ENCODE measurements at regions not wholly inside any gene's neighbourhood (a gene's known extent, or its start where the extent isn't known, plus 50 kb on each side); places are given as distances from the start of the nearest gene placed in this dataset.

DNA sequence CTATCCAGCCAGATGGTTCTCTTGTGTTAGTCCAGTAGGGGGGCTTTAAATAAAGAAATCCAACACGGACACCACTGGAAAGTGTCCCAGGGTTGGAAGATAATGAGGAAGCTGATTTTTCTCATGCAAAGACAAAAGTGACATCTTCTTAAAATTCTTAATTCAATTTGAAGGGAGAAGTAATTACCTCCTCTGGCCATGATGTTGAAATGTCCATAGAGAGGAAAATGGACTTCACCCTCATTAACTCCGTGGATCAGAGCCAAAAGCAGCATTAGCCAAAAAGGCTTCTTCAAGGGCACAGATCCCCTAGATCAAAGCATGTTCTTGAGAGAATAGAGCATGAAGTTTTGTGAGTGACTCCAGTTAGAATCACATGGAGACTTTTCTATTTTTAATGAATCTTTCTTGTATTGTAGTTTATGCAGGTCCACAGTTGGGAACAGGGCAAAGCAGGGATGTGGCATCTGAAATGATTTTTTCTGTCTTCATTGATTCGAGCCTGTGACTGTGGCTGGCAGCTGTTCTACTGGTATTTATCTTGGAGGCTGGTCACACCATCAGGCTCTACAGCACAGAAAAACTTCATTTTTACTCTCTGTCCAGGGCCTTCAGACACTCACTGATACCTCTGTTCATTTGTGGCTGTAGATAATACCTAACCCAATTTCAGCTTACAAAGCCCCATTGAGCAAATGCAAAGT lies 1002.5 kb downstream of the AACS start:
- DNase-seq (ENCODE audit: low spot score), result no peak

GRCh38 chr12:126069549-126070165 lies 1004.4 kb downstream of the AACS start:
- no peak for DNase-seq (ENCODE audit: low spot score)

DNA sequence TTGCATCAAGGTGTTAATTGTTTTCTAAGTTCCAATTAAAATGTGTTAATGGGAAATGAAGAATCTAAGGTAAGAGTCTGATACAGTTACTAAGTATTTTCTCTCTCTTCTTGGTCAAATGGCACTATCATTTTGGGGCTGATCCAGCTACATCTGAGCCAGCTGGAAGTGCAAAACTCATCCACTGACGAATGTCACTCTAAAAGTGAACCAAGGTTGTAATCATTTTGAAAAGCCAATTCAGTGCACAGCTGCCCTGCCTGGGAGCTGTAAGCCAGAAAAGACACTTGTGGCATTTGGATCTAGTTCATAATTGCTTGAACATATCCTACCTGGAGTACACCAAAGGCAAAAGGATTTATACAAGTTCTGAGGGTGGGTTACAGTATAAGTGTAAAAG lies 1011.3 kb downstream of the AACS start:
- DNase-seq (ENCODE audit: low spot score), result no peak

DNA sequence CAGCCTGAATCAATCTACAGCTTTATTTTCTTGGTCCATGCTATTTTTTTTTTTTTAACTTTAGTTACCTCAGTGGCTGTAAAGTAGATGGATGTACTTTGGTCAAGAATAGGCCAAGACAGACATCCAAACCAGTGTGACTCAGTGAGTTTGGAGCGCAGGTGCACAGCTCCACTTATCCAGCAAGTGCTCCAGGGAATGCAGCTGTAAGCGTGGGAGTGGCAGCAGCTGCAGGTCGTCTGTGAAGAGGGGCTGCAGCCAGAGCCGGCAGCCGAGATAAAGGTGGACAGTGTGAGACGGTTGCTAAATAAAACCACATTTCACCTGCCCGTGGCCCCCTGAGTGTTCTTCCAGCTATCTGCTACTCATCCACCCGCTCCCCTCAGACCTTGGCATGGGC lies 1018.7 kb downstream of the AACS start:
- DNase-seq (ENCODE audit: low spot score), result no peak

DNA sequence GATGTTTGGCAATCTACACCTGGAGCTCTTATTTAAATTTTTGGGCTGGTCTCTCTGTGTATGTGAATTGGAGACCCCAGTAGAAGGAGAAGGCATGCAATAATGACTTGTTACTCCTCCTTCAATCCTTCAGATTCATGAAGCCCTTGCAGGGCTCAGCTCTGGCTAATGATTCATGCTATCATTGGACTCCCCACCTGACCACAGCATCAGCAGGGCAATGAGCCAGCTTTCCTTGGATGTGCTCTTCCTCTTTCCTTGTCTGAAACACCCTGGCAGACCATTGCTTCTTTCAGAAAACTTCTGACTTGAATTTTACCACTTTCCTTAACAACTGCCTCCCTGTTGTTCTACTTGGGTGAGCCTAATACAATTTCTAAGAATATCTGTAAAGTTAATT lies 1019.2 kb downstream of the AACS start:
- DNase-seq (ENCODE audit: low spot score), result no peak

DNA sequence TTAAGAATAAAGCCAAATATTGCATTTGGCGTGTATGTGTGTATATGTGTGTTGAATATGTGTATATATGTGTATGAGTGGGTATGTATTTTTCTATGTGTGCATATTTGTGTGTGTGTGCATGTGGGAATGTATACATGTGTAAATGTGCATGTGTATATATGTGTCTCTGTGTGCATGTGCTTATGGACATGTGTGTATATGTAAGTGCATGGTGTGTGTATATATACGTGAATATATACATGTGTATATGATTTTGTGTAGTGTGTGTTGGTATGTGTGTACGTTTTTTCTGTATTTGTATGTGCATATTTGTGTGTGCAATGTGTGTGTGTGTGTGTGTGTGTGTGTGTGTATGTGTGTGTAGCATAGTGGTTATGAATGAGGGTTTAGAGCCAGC lies 1021.0 kb downstream of the AACS start:
- DNase-seq (ENCODE audit: low spot score), result no peak

GRCh38 chr12:126087692-126088091 lies 1022.5 kb downstream of the AACS start:
- DNase-seq (ENCODE audit: low spot score), result no peak

DNA sequence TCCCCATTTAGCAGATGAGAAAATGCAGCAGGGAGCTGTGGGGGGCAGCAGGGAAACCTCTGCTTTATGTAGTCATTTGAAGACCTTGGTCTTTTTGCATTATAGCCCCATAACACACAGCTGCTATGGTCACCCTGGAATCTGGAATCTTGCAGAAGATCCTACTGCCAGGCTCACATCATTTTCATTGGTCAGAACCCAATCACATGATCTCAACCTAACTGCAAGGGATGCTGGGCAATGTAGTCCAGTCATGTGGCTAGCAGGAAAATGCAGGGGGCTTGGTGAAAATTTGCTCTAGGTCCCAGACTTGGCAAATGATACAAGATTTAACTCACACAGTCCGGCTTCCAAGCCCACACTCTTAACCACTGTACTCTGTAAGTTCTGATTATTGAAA lies 1028.7 kb downstream of the AACS start:
- no peak for DNase-seq (ENCODE audit: low spot score)

DNA sequence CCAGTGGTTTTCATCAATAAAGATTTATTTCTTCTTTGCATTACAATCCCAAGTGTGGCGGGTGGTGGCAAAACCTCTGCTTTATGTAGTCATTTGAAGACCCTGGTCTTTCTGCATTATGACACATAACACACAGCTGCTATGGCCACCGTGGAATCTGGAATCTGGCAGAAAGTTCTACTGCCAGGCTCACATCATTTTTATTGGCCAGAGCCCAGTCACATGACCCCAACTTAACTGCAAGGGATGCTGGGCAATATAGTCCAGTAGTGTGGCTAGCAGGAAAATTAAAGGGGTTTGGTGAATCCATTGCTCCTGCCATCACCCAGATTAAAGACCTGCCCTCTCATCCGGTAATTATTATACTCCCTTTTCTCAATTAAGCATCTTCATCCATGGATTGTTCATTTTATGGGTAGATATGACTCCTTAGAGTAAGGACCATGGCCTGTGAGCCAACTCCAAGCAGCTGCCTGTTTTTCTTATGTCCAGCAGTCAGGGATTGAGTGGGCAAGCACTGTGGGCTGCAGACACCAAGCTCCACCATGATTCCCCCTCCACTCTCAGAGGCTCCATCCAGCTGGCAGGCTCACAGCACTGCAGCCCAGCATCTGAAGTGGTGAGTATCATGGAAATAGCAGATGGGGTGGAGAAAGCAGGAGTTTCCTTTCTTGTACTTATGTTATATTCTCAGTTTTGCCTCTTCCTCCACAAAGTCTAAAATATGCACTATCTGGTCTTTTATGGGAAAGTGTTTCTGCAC lies 1030.7 kb downstream of the AACS start:
- no peak for DNase-seq (ENCODE audit: low spot score)

DNA sequence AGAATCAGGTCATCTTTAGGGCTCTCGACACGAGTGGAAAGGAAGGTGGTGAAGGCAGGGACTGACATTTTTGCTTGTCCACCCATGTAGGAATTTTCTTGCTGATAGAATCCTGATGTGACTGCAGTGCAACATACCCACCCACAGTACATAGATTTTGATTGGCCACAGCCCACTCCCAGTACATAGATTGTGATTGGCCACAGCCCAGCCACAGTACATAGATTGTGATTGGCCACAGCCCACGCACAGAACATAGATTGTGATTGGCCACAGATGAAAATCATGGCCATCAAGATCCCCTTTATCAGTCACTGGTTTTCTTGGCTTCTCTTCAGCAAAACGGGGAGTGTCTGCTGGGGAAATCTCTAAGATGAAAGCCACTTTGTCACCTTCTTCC lies 1041.5 kb downstream of the AACS start:
- DNase-seq (ENCODE audit: low spot score), result no peak

DNA sequence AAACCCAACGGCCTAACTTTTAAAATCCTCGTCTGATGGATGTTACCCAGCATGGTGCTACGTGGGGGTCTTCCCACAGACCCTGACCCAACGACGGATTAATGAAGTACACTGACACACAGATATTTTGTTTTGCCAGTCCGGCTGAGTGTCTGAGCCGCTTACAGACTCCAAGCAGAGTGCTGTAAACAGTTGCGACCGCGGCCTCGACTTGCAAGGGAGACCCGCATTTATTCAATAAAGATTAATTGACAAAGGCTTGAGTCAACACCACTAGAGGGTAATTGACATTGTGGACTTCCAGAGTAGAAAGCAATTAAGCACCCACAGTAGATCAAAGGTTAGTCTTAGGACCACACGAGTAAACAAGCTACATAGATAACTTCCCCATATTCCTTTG lies 1042.4 kb downstream of the AACS start:
- no peak for DNase-seq (ENCODE audit: low spot score)

GRCh38 chr12:126108247-126108646 lies 1043.0 kb downstream of the AACS start:
- no peak for DNase-seq (ENCODE audit: low spot score)

DNA sequence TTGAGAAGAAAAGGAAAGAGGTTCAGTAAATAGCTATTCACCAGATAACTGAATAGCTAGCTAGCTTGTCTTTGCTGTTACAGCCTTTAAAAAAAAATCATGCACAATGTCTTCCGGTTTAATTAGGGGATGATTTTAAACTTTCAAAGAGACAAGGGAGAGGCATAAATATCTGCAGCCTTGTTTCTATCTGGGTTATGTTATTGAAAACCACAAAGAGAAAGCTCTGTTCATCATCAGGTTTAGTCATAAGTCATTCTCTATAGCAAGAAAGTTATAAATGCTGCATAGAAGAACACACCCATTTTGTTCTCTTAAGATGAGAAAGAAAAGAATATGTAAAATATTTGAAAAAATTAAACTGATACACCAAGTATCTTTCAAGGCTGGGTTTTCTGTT lies 1046.9 kb downstream of the AACS start:
- no peak for DNase-seq (ENCODE audit: low spot score)

DNA sequence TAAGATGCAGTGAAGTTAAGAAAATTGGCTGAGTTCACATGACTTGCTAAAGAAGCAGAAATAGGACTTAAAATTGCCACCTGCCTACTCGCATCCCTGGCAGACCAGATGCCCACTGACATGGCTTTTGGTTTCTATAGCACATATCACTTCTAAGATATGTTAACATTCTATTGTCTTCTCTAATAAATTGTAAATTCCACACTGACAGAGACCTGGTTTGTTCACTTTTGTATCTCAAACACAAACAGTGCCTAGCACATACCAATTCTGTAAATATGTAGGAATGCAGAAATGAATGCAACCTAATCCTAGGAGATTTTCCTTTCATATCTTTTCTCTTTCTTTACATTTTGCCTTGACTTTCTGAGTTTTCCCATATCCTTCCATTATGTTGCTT lies 1047.6 kb downstream of the AACS start:
- DNase-seq (ENCODE audit: low spot score), result no peak

GRCh38 chr12:126114441-126114840 lies 1049.2 kb downstream of the AACS start:
- DNase-seq (ENCODE audit: low spot score), result no peak

- DNase-seq (ENCODE audit: low spot score), result no peak
These were observed 1052.3 kb downstream of the AACS start for GRCh38 chr12:126117502-126117901.

- DNase-seq (ENCODE audit: low spot score), result no peak
These were observed 1074.1 kb downstream of the AACS start for GRCh38 chr12:126139355-126139754.

- DNase-seq (ENCODE audit: low spot score), result no peak
These were observed 1079.4 kb downstream of the AACS start for GRCh38 chr12:126144603-126145002.

DNA sequence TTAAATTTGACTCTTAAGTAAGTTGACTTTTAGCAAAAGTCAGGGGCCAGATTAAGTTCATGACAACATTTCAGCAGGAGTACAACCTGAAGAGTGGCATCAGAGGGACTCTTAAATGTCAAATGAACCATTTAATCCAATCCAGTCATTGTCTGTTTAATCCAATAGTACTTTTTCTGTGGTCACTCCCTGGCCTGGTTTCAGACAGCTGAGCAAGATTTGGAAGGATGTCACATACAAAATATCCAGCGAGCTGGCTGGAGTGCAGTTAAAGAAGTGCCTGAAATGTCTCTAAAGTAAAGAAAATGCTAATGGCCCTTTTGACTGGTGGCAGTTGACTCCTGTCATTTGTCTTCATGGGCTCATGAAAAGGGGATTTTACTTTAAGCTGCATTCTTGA lies 1082.1 kb downstream of the AACS start:
- no peak for DNase-seq (ENCODE audit: low spot score)

GRCh38 chr12:126156806-126157574 lies 1091.8 kb downstream of the AACS start:
- DNase-seq (ENCODE audit: low spot score), result no peak

DNA sequence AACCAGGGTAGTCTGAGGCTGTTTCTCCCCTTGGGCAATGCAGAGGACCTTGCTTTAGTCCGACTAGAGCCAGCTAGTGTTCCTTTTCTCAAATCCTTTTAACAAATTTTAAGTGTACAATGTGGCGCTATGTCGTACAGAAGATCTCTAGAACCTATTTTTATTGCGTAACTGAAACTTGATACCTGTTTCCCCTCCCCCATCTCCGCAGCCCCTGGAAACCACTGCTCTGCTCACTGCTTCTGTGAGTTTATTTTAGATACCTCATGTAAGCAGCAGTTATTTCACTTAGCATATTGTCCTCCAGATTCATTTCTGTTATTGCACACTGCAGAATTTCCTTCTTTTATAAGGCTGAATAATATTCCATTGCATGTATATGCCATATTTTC lies 1092.3 kb downstream of the AACS start:
- no peak for DNase-seq (ENCODE audit: low spot score)

DNA sequence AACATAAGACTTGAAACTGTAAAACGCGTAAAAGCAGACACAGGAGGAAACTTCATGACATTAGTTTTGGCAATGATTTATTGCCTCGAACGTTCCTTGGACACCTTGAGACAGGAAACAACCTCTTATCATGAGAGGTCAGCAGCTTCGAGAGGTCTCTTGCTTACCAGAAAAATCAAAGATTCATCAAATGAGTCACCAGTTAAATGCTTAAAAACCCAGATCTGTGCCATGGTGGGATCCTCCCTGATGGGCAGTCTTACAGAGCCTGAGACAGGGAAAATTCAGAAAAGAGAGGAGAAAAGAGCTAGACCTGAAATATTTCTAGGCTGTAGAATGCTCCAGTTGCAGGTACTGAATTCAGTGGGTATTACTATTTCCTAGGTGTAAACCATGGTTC lies 1093.9 kb downstream of the AACS start:
- DNase-seq (ENCODE audit: low spot score), result no peak
